H1 (cell line): ENCODE measurements at regions not wholly inside any gene's neighbourhood (a gene's known extent, or its start where the extent isn't known, plus 50 kb on each side); places are given as distances from the start of the nearest gene placed in this dataset.

ENCODE experiments used
- CTCF ChIA-PET: fragments of 300-600 bp; sonication (Branson Sonifier 250); formaldehyde crosslinking; loops from one replicate; lab custom pipeline; 2021; ENCODE audit not compliant: partially characterized antibody; lab: Charles Lee
- POLR2A ChIA-PET: fragments of 300-600 bp; sonication (Branson Sonifier 250); formaldehyde crosslinking; loops from one replicate; lab custom pipeline; 2021; ENCODE audit warnings: inconsistent platforms; ENCODE audit not compliant: partially characterized antibody; lab: Charles Lee
- DNase-seq, 2 experiments: peaks; one replicate each; pipeline versions ENCODE4 v3.0.0 to v3.0.0-alpha.2; 2010 to 2022; ENCODE audit warnings: low spot score in 2 of 2, low read depth in 1 of 2, mixed read lengths in 1 of 2
- FAIRE-seq: peaks from 2 replicates; lab custom pipeline; 2011; peaks lifted over from hg19 to GRCh38; lab: Jason Lieb, UNC
- H2AFZ ChIP-seq: 2 replicates; pipeline ENCODE4 v1.8.1; 2012; ENCODE audit warnings: low read length, inconsistent platforms
- H2AK5ac ChIP-seq: 2 replicates; pipeline ENCODE4 v1.6.1; 2013; ENCODE audit warnings: low read depth, low read length
- H2BK120ac ChIP-seq: replicated peaks from 2 replicates; pipeline ENCODE3; 2013; ENCODE audit warnings: low read depth, low read length, inconsistent platforms
- H2BK12ac ChIP-seq: 2 replicates; pipeline ENCODE4 v1.6.1; 2013; ENCODE audit warnings: low read depth, low read length
- H2BK15ac ChIP-seq: 2 replicates; pipeline ENCODE4 v1.6.1; 2013; ENCODE audit warnings: low read length
- H2BK20ac ChIP-seq: 2 replicates; pipeline ENCODE4 v1.6.1; 2013; ENCODE audit warnings: low read length
- H2BK5ac ChIP-seq: 2 replicates; pipeline ENCODE4 v1.6.1; 2013; ENCODE audit warnings: low read depth, low read length
- H3K14ac ChIP-seq: 2 replicates; pipeline ENCODE4 v1.6.1; 2013; ENCODE audit warnings: inconsistent platforms; ENCODE audit not compliant: insufficient read length
- H3K18ac ChIP-seq: 2 replicates; pipeline ENCODE4 v1.6.1; 2013; ENCODE audit warnings: low read length; ENCODE audit errors: extremely low read depth
- H3K23ac ChIP-seq: 2 replicates; pipeline ENCODE4 v1.6.1; 2013; ENCODE audit warnings: inconsistent platforms; ENCODE audit not compliant: insufficient read length
- H3K23me2 ChIP-seq: 2 replicates; pipeline ENCODE4 v1.6.1; 2013; ENCODE audit warnings: low read depth, low read length
- H3K27ac ChIP-seq: 2 replicates; pipeline ENCODE4 v1.6.1; 2011; ENCODE audit warnings: low read depth, low read length, inconsistent platforms
- H3K27me3 ChIP-seq, 4 experiments: replicated peaks in 1 of 4; 1 replicate in 1 of 4; 2 replicates in 3 of 4; pipeline versions ENCODE4 v1.6.1 to v1.8.1; 2011 to 2013; ENCODE audit warnings: low read length in 3 of 4, mild to moderate bottlenecking in 3 of 4, inconsistent platforms in 2 of 4, mixed read lengths in 2 of 4, moderate library complexity in 1 of 4; ENCODE audit not compliant: control insufficient read depth in 3 of 4, insufficient read depth in 3 of 4; ENCODE audit errors: extremely low read depth in 1 of 4
- H3K36me3 ChIP-seq, 4 experiments: 2 replicates each; pipeline versions ENCODE4 v1.6.1 to v1.8.1; 2011 to 2013; ENCODE audit warnings: mild to moderate bottlenecking in 4 of 4, low read length in 3 of 4, moderate library complexity in 2 of 4, control low read depth in 1 of 4, inconsistent platforms in 1 of 4; ENCODE audit not compliant: insufficient read depth in 4 of 4, control insufficient read depth in 2 of 4
- H3K4ac ChIP-seq: replicated peaks from 2 replicates; pipeline ENCODE3; 2013; ENCODE audit warnings: low read length, low read depth, mixed read lengths, inconsistent platforms; ENCODE audit not compliant: insufficient read length
- H3K4me1 ChIP-seq, 4 experiments: replicated peaks in 1 of 4; 1 replicate in 1 of 4; 2 replicates in 3 of 4; pipeline versions ENCODE4 v1.6.1 to v1.8.1; 2011 to 2013; ENCODE audit warnings: low read length in 3 of 4, inconsistent platforms in 2 of 4, mixed read lengths in 1 of 4; ENCODE audit not compliant: insufficient read depth in 4 of 4, control insufficient read depth in 3 of 4
- H3K4me2 ChIP-seq, 2 experiments: 2 replicates each; pipeline versions ENCODE4 v1.6.1 to v1.8.1; 2011 to 2013; ENCODE audit warnings: low read depth in 2 of 2, low read length in 2 of 2, control low read depth in 1 of 2, inconsistent platforms in 1 of 2, mild to moderate bottlenecking in 1 of 2; ENCODE audit not compliant: insufficient read depth in 1 of 2
- H3K4me3 ChIP-seq, 4 experiments: fragments of 200-600, 300-600 bp in 1 of 4; sonication (generic), shearing (Covaris generic), sonication (Bioruptor Twin) in 1 of 4; 2 replicates each; pipeline versions ENCODE4 v1.5.1 to v1.8.1; 2011 to 2016; ENCODE audit warnings: low read length in 4 of 4, low read depth in 3 of 4, control low read depth in 2 of 4, inconsistent platforms in 2 of 4, mild to moderate bottlenecking in 2 of 4, mixed read lengths in 1 of 4, moderate library complexity in 1 of 4; ENCODE audit not compliant: insufficient read depth in 2 of 4; ENCODE audit errors: extremely low read depth in 1 of 4
- H3K56ac ChIP-seq: replicated peaks from 2 replicates; pipeline ENCODE3; 2013; ENCODE audit warnings: low read depth, mild to moderate bottlenecking, mixed read lengths, low read length, inconsistent platforms; ENCODE audit not compliant: insufficient read length
- H3K79me1 ChIP-seq: 2 replicates; pipeline ENCODE4 v1.6.1; 2013; ENCODE audit warnings: low read depth, low read length, control low read depth
- H3K79me2 ChIP-seq, 2 experiments: 2 replicates each; pipeline versions ENCODE4 v1.6.1 to v1.8.1; 2012 to 2013; ENCODE audit warnings: low read length in 2 of 2, mild to moderate bottlenecking in 2 of 2, inconsistent platforms in 1 of 2; ENCODE audit not compliant: insufficient read depth in 2 of 2, control insufficient read depth in 1 of 2
- H3K9ac ChIP-seq, 4 experiments: replicated peaks in 1 of 4; 1 replicate in 1 of 4; 2 replicates in 3 of 4; pipeline versions ENCODE4 v1.6.1 to v1.8.1; 2011 to 2013; ENCODE audit warnings: low read depth in 3 of 4, low read length in 3 of 4, control low read depth in 2 of 4, mild to moderate bottlenecking in 2 of 4, moderate library complexity in 2 of 4, inconsistent platforms in 1 of 4; ENCODE audit errors: extremely low read depth in 1 of 4
- H3K9me3 ChIP-seq, 2 experiments: 2 replicates each; pipeline versions ENCODE4 v1.6.1 to v1.8.1; 2012 to 2013; ENCODE audit warnings: mild to moderate bottlenecking in 2 of 2, moderate library complexity in 2 of 2, control low read depth in 1 of 2, inconsistent platforms in 1 of 2, low read depth in 1 of 2, low read length in 1 of 2, mixed read lengths in 1 of 2; ENCODE audit not compliant: insufficient read depth in 2 of 2
- H4K20me1 ChIP-seq, 2 experiments: replicated peaks in 1 of 2; 2 replicates each; pipeline versions ENCODE3 to v1.8.1; 2011 to 2013; ENCODE audit warnings: inconsistent platforms in 2 of 2, low read length in 2 of 2, mild to moderate bottlenecking in 1 of 2; ENCODE audit not compliant: insufficient read depth in 2 of 2, control insufficient read depth in 1 of 2
- H4K5ac ChIP-seq: 2 replicates; pipeline ENCODE4 v1.6.1; 2013; ENCODE audit warnings: low read length, low read depth, mixed read lengths, inconsistent platforms; ENCODE audit not compliant: insufficient read length
- H4K8ac ChIP-seq: 2 replicates; pipeline ENCODE4 v1.8.0; 2013; ENCODE audit warnings: mild to moderate bottlenecking, moderate library complexity, low read length, inconsistent platforms; ENCODE audit not compliant: insufficient read depth; ENCODE audit errors: extremely low read depth
- H4K91ac ChIP-seq: replicated peaks from 2 replicates; pipeline ENCODE3; 2013; ENCODE audit warnings: low read length, mixed read lengths, inconsistent platforms; ENCODE audit not compliant: insufficient read length
- HDAC2 ChIP-seq, 2 experiments: fragments of 300-600 bp in 1 of 2; sonication (generic) in 1 of 2; IDR thresholded peaks; 2 replicates each; pipeline ENCODE4 v1.6.1; 2011 to 2012; ENCODE audit warnings: low read depth in 2 of 2, low read length in 2 of 2, mild to moderate bottlenecking in 2 of 2, moderate library complexity in 2 of 2, borderline replicate concordance in 1 of 2, inconsistent platforms in 1 of 2
- POU5F1 ChIP-seq: IDR thresholded peaks from 2 replicates; pipeline ENCODE4 v1.6.1; 2011; ENCODE audit warnings: low read depth, mild to moderate bottlenecking, low read length, moderate library complexity
- SP2 ChIP-seq: IDR thresholded peaks from 2 replicates; pipeline ENCODE4 v1.6.1; 2012; ENCODE audit warnings: mild to moderate bottlenecking, low read length, inconsistent platforms
- WGBS, 2 experiments: shearing (Covaris generic) in 1 of 2; methylation state at CpG; one replicate each; pipeline versions ENCODE4 v1.1.6 to v1.1.7; 2013 to 2015; ENCODE audit warnings: low lambda C conversion rate in 2 of 2, mixed read lengths in 2 of 2, inconsistent platforms in 1 of 2, low coverage in 1 of 2, missing lambda C conversion rate in 1 of 2; ENCODE audit not compliant: insufficient replicate concordance in 2 of 2, insufficient coverage in 1 of 2, insufficient read length in 1 of 2; ENCODE audit errors: extremely low coverage in 1 of 2, missing lambda C conversion rate in 1 of 2; 5-methylcytosine and 5-hydroxymethylcytosine counted together
- TF ChIP-seq, protein P1 (sequence below): IDR thresholded peaks from 2 replicates; pipeline ENCODE4 v1.6.1; 2012; ENCODE audit warnings: low read length, inconsistent platforms
- TF ChIP-seq, protein P2 (sequence below): IDR thresholded peaks from 2 replicates; pipeline ENCODE4 v1.6.1; 2012; ENCODE audit warnings: inconsistent platforms

DNA sequence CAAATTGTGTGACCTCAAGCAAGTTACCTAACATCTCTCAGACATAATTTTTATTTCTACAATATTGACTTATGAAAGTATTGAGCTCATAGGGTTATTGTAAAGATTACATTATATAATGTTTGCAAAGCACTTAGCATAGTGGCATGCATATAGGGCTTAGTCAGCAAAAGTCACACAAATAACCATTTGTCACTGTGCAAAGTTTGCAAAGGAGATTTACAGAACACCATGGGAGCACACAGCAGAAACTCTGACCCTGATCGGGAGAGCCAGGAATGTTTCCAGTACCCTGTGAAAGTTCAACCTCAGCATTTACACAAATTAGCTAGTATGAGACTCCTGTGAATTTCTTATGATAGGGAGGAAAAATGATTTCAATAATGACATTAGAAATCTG, 804.6 kb upstream of the RAG2 start:
- no peaks in the 10 kb centered on the region for H3K36me3 ChIP-seq
- H2BK20ac ChIP-seq, result no peak overlapping the region
- H3K79me1 ChIP-seq, result no peaks in the 10 kb centered on the region
- no peak overlapping the region for H2BK5ac ChIP-seq
- H3K79me2 ChIP-seq, result no peaks in the 10 kb centered on the region
- H2BK15ac ChIP-seq, result no peak overlapping the region
- POLR2A ChIA-PET, result no interaction called here
- H4K5ac ChIP-seq, result no peak overlapping the region
- H3K9me3 ChIP-seq, result no peaks in the 10 kb centered on the region
- H3K18ac ChIP-seq, result no peak overlapping the region
- TF ChIP-seq SP2 (no peak), POU5F1 (no peak), HDAC2 (IDR thresholded peaks at IDR 0.05; ENCODE audit: borderline replicate concordance in 1 of 2, low read depth in 2 of 2, low read length in 2 of 2) (no peak)
- TF ChIP-seq, protein P1, sequence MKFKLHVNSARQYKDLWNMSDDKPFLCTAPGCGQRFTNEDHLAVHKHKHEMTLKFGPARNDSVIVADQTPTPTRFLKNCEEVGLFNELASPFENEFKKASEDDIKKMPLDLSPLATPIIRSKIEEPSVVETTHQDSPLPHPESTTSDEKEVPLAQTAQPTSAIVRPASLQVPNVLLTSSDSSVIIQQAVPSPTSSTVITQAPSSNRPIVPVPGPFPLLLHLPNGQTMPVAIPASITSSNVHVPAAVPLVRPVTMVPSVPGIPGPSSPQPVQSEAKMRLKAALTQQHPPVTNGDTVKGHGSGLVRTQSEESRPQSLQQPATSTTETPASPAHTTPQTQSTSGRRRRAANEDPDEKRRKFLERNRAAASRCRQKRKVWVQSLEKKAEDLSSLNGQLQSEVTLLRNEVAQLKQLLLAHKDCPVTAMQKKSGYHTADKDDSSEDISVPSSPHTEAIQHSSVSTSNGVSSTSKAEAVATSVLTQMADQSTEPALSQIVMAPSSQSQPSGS, result no peak
- TF ChIP-seq, protein P2, sequence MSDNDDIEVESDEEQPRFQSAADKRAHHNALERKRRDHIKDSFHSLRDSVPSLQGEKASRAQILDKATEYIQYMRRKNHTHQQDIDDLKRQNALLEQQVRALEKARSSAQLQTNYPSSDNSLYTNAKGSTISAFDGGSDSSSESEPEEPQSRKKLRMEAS, result no peak
- TF ChIP-seq, all 59 proteins: peak for 0
- Histone ChIP-seq H3K4me2 (no peak overlapping the region), H3K27ac (no peak overlapping the region), H2BK12ac (no peak overlapping the region), H3K56ac (no peak overlapping the region), H2AFZ (no peak overlapping the region), H2BK120ac (no peak overlapping the region), H4K91ac (no peak overlapping the region), H3K23ac (no peak overlapping the region), H3K4ac (no peak overlapping the region), H3K14ac (no peak overlapping the region), H4K8ac (no peak overlapping the region), H3K9ac (no peak overlapping the region), H3K27me3 (no peaks in the 10 kb centered on the region), H4K20me1 (no peaks in the 10 kb centered on the region), H3K4me3 (no peak overlapping the region), H3K23me2 (no peaks in the 10 kb centered on the region), H3K4me1 (no peaks in the 10 kb centered on the region), H2AK5ac (no peak overlapping the region)
- CTCF ChIA-PET, result no interaction called here
- FAIRE-seq, result no peak
- 96% methylated on average over 1 of the region's 1 CpG; no CpG with 5 or more reads in 1 of the 2 experiments for WGBS, 2 experiments
- no peak for DNase-seq
